Stimulated activated CD8-positive, alpha-beta memory T cell treated with anti-CD3 and anti-CD28 coated beads, Interleukin-7, amount 100 ng/mL, for 1 hour (primary cell): ENCODE measurements at regions not wholly inside any gene's neighbourhood (a gene's known extent, or its start where the extent isn't known, plus 50 kb on each side); places are given as distances from the start of the nearest gene placed in this dataset.

Source experiments
- DNase-seq, 2 donors: peaks; one replicate each; pipeline ENCODE4 v3.0.0-alpha.2; 2020; ENCODE audit warnings: low read depth in 2 of 2

- DNase-seq = no peak
Observed at GRCh38 chr1:4270651-4271337, 370.7 kb upstream of the C1orf174 start.

- no peak for DNase-seq
Observed at GRCh38 chr1:4271338-4271998, 371.4 kb upstream of the C1orf174 start.

- DNase-seq = no peak
Observed at GRCh38 chr1:4272568-4272967, 372.5 kb upstream of the C1orf174 start.

- DNase-seq = no peak
Observed at GRCh38 chr1:4273243-4273642, 373.2 kb upstream of the C1orf174 start.

- no peak for DNase-seq
Observed at GRCh38 chr1:4273747-4274146, 373.7 kb upstream of the C1orf174 start.

- no peak for DNase-seq
Observed at GRCh38 chr1:4275083-4275482, 375.0 kb upstream of the C1orf174 start.

GRCh38 chr1:4276238-4276637 lies 376.2 kb upstream of the C1orf174 start:
- no peak for DNase-seq

GRCh38 chr1:4277598-4277997 lies 376.8 kb upstream of the AJAP1 start:
- DNase-seq = no peak

GRCh38 chr1:4284976-4285375 lies 369.4 kb upstream of the AJAP1 start:
- no peak for DNase-seq

- no peak for DNase-seq
Observed at GRCh38 chr1:4292861-4293260, 361.5 kb upstream of the AJAP1 start.

- no peak for DNase-seq
Observed at GRCh38 chr1:4298361-4299083, 355.9 kb upstream of the AJAP1 start.

- no peak for DNase-seq
Observed at GRCh38 chr1:4301007-4301406, 353.4 kb upstream of the AJAP1 start.

- no peak for DNase-seq
Observed at GRCh38 chr1:4303303-4303702, 351.1 kb upstream of the AJAP1 start.

GRCh38 chr1:4305526-4306301 lies 348.7 kb upstream of the AJAP1 start:
- no peak for DNase-seq

- no peak for DNase-seq
Observed at GRCh38 chr1:4306559-4307467, 347.6 kb upstream of the AJAP1 start.

- no peak for DNase-seq
Observed at GRCh38 chr1:4307468-4307845, 347.0 kb upstream of the AJAP1 start.

GRCh38 chr1:4307911-4308545 lies 346.4 kb upstream of the AJAP1 start:
- DNase-seq = no peak

- DNase-seq = no peak
Observed at GRCh38 chr1:4308806-4309205, 345.6 kb upstream of the AJAP1 start.

GRCh38 chr1:4309676-4310320 lies 344.6 kb upstream of the AJAP1 start:
- no peak for DNase-seq

GRCh38 chr1:4310396-4310923 lies 343.9 kb upstream of the AJAP1 start:
- DNase-seq = no peak
